SK-MEL-5 (cell line): ENCODE measurements at regions not wholly inside any gene's neighbourhood (a gene's known extent, or its start where the extent isn't known, plus 50 kb on each side); places are given as distances from the start of the nearest gene placed in this dataset.
A peak's percentile ranks its signal among the peaks of the same experiment; 100 is the strongest.

ENCODE experiments used
- DNase-seq: peaks from one replicate; pipeline ENCODE4 v3.0.0-alpha.2; 2016; ENCODE audit warnings: low read depth, low spot score
- in situ Hi-C: cut with HindIII; loops from 2 replicates; pipeline ENCODE4 v1.10.0; 2016; ENCODE audit warnings: low sequenced_read_pairs, high pct_unique_total_duplicates, low pct_unique_long_range_greater_than_20kb

DNA sequence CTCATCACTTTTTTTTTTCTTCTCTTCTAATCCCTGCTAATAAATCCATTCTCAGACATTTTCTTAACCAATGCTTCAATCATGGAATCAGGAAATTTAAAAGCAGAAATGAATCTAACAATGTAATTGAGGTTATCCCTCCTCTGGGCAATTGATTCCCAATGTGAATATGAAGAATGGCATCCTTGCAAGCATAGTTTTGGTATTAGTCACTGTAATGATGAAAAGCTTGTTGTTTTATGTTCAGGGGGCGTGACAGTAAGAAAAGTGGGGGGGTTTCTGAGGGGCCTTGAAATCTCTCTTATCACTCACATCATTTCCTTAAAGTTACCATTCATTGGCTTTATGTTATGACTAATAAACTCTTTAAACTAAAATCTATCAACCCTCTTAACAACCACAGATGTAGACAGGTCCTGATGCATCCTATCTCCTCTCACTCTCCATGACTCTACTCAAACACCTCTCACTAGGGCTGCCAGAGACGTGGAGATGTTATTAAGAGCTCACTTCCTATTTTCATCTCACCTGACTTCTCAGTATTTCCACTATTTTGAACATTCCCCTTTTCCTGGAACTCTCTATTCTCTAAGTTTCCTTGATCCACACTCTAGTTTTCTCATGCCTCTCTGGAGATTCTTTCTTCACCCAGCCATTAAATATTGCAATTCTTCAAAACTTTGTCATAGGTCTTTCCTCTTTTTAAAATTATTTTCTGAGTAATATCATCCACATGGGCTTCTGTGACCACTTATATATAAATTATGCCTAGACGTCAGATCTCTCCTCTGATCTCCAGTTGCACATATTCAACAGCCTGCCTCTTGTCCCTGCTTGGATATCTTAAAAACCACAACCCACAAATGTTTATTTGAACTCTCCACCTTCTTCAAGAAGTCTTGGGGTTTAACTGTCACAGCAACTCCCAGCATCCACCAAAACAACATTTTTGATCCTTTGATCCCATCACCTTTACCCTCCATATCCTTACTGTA, 332.9 kb downstream of the CDH2 start:
- in situ Hi-C loops = no loop called here
- DNase-seq = peak; percentile 21

DNA sequence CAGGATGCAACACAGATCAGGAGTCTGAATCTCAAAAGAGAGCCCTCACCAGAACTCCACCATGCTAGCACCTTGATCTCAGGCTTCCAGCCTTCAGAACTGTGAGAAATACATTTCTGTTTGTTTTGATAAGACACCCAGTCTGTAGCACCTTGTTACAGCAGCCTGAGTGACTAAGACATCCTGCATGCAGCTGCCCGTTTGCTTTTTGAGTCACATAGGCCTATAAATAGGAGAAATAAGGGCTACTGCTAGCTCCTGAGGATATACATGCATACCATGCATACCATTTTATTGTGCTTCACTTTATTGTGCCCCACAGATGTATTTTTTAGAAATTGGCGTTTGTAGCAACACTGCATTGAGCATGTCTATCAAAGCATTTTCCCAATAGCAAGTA, 337.8 kb downstream of the CDH2 start:
- DNase-seq = no peak
- in situ Hi-C loops = no loop called here

DNA sequence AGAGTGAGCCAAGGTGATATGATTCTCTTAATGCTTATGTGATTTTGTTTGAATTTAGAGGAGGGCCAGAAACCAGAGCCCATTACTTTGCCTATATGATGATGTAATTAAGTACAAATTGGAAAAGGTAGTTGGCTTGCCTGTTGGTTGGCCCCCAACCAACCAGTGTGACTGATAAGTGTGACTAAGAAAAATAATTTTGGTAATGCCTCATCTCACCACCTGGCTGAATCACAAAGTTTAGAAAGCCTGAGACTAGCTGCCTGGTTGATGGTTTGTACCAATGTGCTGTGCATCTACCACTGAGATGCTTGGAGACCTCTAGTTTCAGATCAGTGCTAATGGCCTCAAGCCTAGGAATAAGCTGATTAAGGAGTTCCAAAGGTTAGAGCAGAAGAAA, 338.7 kb downstream of the CDH2 start:
- in situ Hi-C loops = no loop called here
- no peak for DNase-seq

DNA sequence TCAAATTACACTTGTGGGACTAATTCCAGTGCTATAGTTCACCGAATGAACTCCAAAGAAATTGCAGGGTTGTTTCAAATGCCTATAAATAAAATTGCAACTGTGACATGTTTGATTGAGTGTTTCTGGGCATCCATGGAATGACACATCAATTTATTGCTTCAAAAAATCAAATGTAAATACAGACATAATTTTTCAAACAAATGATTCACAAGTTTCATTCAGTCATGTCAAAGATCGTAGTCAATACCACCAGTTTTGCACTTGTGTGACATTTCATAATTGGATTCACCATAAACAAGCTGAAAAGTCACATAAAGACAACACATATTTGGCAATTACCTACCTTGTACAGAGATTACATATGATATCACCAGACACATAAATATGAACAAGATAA, 350.8 kb downstream of the CDH2 start:
- DNase-seq = no peak
- in situ Hi-C loops = no loop called here

DNA sequence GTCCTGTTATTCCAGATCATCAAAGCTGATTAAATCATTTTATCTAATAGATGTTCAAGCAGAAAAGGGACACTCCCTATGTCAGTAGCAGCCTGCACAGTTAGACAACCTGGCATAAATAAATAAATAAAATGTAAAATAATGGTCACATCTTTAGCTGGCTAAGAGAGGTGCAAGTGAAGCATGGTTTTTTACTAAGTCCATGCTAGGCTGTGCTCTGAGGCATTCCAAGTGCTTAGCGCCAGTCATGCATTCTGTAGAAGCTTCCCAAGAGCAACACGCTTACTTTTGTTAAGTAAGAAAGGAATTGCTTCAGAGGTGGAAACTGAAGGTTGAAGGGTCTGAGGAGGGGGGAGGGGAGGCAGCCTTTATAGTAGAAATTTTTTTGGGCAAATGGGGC, 351.2 kb downstream of the CDH2 start:
- in situ Hi-C loops = no loop called here
- no peak for DNase-seq

DNA sequence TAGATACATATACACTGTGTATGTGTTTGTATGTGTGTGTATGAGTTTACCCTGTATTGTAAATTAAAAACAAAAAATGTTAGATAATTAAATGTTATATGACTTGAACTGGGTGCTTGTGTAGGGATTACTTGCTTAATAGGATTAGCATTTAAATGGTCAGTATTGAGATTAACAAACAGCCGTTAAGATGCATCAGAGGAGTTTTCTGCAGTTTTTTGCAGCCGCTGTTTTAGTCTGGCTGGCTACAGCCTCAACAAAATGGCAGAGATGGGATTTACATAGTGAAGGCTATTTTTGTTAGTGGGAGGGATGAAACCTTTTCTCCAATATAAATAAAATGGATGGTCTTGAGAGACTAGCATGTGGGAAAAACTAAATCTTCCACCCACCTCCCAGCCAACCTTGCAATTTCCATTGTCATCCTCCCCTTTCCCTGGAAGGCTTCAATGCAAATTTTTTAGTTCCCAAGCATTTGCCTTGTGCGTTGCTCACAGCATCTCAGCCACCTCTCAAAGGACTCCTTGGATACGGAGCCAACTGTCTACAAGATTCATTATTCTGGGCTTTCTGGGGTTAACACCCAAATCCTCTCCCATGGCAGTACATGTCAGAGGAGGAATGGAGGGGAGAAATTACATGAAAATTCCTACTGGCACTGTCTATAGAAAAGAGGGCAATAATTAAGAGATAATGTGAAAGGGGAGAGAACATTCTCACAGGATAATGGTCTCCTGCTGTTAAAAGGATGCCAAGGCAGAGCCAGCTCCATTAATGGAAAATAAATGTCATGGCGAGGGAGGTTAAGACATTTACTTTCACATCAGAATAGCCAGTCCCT, 351.9 kb downstream of the CDH2 start:
- no peak for DNase-seq
- in situ Hi-C loops = no loop called here

DNA sequence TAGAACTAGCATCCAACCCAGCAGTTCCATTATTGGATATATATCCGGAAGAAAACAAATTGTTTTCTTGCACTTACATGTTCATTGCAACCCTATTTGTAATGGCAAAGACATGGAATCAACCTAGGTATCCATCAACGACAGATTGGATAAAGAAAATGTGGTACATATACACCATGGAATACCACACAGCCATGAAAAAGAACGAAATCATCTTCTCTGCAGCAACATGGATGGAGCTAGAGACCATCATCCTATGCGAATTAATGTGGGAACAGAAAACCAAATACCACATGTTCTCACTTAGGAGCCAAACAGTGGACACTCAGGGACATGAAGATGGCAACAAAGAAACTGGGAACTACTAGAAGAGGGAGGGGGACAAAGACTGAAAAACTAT, 352.7 kb downstream of the CDH2 start:
- in situ Hi-C loops = no loop called here

DNA sequence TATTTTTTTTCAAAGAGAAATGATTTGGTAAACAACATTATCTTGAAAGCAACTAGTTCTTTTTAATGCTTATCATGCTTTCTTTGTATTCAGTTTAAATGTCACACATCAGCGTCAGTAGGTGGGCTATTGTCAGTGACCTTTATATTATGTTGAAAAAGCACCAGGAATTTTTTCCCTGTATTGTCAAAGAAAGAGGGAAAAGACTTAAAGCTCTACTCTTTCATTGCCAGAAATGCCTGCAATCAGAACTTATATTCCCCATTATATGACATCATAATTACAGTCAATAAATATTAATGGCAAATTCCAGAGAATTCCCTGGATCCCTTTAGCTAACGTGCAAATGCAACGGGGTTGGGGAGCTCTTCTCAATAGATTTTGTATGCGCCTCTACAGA, 353.9 kb downstream of the CDH2 start:
- in situ Hi-C loops = no loop called here
- no peak for DNase-seq

More for the DNA sequence above, 352.7 kb downstream of the CDH2 start:
- DNase-seq = no peak

DNA sequence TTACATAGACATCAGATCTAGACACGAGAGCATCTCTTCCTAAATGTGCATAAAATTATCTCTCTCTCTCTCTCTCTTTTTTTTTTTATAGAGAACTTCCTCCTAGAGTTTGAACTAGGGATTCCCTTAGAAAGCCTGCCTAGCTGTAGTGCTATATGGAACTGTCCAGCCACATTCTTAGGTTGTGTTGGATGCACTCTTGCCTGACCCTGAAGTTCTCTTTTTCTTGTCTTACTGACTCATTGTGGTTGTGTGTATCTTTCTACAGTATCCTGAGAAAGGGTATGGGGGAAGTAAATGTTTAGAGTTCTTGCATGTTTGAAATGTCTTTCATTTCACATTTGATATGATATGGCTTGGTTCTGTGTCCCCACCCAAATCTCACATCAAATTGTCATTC, 368.2 kb downstream of the CDH2 start:
- in situ Hi-C loops = no loop called here
- no peak for DNase-seq

DNA sequence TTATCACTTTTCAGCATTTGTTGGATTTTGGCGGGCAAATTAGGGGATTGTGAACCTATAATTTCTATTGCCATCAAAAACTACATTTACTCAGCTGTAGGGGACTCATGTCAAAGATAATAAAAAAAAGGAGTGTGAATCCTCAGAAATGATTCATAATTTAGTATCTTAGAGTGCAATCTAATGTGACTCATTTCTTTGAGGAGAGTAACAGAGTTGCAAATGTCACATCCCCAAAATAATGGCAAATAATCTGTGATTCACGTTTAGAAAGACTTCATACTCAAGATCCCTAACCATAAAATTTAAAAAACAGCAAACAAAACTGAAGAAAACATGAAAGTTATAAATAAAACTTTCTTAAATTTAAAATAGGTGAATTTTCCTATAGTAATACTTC, 373.0 kb downstream of the CDH2 start:
- in situ Hi-C loops = no loop called here
- DNase-seq = no peak

DNA sequence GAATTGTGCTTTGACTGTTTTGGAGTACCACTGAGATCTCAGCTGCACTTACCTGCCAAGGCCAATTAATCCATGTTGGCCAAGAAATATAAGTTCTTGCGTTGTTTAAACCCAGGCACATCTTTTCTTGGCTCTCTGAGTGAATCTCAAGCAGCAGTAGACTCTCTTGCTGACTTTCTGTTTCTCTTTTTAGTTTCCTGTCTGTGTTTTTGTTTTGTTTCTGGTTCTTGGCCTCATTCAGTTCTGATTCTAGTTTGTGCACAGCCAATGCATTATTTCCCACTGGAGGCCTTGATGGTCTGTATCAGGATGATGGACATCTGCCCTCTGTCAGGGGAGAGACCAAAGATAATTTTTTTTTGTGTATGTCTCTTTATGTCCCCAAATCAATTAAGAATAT, 379.4 kb downstream of the CDH2 start:
- in situ Hi-C loops = no loop called here
- DNase-seq = no peak

DNA sequence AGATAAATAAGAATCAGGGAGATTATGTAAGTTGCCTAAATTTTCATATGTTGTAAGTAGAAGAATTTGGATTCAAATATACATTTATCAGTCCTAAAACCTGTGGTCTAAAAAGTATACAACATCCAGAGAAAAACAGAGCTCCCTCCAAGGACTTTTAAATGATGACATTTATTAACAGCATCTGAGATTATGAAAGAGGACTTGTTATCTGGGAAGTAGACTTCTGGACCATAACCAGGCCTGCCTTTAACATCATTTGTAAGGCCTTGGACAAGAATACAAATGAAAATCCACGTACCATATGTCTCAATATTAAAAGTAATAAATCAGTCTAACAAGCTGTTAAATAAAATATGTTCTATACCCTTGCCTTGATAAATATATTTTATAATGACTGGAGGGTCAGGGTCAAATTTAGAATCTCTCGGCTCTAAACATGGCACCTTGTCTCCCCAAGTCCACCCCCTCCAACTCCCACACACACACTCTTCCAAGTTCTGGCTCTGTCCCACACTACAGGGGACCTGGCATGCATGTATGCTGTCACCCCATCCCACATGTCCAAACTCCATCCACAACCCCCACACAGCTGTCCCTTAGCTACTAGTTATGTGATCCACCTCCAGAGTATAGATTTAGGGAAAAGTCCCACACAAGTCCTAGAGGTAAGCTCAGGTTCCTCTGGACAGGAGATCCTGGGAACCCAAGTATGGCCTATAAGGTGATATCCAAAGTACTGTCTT, 382.6 kb downstream of the CDH2 start:
- no peak for DNase-seq
- in situ Hi-C loops = no loop called here

DNA sequence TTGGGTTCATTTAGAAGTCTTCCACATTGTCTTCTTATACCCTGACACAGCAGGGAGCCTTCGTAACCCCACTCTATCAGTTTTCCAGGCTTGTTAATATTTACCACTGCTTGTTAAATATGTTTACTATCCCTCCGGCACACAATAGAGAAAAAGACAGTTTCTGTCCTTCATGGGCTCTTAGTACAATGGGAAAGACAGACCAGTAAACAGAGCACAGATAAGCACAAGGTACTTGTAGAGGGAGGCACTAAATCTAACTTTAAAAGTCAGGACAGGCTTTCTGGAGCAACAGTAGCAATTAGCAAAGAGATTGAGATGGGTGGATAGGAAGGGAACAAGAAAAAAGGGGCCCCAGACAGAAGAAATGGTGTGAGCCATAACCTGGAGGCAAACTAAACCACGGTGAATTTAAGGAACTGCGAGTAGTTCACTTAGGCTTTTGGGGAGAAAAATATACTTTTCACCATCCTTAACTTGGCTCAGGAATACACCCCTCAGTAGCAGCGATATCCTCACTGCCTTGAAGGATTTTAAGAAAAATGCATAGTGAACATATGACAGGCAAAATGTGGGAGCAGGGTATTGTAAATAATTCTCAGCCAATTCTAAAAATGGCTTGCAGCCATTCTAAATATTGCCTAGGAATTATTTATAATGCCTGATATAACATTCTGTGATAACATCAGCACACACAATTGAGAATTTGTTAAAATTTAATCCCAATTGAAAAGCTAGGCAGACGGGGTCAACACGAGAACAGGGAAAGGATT, 383.7 kb downstream of the CDH2 start:
- in situ Hi-C loops = no loop called here
- no peak for DNase-seq

DNA sequence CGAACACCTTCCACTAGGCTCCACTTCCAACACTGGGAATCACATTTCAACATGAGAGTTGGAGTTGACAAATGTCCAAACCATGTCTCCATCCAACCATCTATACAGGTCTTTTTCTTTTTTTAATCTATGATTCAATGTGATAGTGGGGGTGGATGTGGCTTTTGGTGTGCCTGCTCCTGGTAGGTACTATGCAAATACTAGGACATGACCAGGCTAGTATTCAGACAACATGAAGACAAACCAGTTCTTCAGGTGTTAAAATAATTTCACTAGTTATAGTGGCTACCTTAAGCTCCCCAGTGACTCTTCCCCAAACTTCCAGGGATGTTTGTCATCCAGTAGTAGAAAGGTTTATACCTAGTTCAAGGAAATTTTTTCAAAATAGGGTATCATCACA, 387.5 kb downstream of the CDH2 start:
- DNase-seq = no peak
- in situ Hi-C loops = no loop called here

DNA sequence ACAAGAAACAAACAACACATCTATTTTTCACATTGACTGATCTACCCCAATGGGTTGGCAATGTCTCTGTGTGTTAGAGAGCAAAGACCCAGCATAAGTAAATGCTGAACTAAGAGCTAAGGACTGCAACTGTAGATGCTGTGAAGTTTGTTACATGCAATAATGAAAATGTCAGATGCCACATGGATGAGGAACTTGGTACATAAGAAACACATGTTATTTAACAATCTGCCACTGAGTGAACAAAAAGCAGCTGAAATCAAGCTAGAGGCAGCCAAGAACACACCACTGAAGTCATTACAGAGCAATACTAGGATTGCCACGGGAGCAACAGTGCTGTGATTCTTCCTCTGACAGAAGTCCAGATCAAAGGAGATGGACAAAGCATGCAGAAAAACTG, 389.4 kb downstream of the CDH2 start:
- DNase-seq = no peak
- in situ Hi-C loops = no loop called here

DNA sequence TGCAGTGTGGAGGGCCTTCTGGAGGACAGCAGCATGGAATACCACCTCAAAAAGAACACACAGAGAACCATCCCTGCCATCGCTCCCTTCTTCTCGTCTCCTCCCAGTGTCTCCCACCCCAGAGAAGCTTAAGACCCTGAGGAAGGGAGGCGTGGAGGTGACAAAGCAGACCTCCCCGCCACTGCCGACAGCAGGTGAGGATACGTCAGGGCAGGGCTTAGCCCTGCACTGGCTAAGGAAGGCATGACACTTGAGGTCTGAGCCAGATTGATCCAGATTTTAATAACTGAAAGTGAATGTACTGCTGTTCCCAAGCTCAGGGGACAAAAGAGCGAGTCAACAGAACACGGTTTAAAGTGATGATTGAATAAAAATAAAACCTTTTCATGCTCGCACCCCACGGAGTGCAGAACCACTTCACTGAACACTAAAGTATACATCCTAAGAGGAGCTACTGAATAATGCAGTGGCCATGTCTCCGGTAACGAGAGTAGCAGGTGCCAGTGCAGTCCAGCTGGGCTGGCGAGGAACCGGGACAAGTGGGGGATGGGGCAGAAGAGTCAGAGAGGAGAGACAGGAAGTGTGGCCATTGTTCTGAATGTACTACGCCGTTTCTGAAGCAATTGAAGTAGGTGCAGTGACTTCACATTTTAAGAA, 391.0 kb downstream of the CDH2 start:
- no peak for DNase-seq
- in situ Hi-C loops = no loop called here
